Choroid plexus epithelial cell (primary cell): ENCODE measurements at regions not wholly inside any gene's neighbourhood (a gene's known extent, or its start where the extent isn't known, plus 50 kb on each side); places are given as distances from the start of the nearest gene placed in this dataset.
"Not testable (repeated sequence)": the region's sequence is repeated elsewhere in the genome, so short reads cannot be mapped to it uniquely, and the experiment has no call there.

Experiments used
- DNase-seq: peaks from one replicate; pipeline ENCODE4 v3.0.0-alpha.2; 2010; ENCODE audit warnings: low read depth
- H3K4me3 ChIP-seq: 2 replicates; pipeline ENCODE4 v1.5.1; 2011; ENCODE audit warnings: low read depth, mild to moderate bottlenecking, control low read depth, low read length, moderate library complexity
- TF ChIP-seq, protein P1 (sequence below): conservative IDR thresholded peaks from 2 replicates; pipeline ENCODE4 v1.5.1; 2011; ENCODE audit warnings: low read depth, mild to moderate bottlenecking, control low read depth, inconsistent platforms, low read length, moderate library complexity

GRCh38 chr9:40097992-40098391, 742.5 kb downstream of the SPATA31A1 start:
- DNase-seq: peak; percentile 35
- H3K4me3 ChIP-seq: not testable (repeated sequence)

DNA sequence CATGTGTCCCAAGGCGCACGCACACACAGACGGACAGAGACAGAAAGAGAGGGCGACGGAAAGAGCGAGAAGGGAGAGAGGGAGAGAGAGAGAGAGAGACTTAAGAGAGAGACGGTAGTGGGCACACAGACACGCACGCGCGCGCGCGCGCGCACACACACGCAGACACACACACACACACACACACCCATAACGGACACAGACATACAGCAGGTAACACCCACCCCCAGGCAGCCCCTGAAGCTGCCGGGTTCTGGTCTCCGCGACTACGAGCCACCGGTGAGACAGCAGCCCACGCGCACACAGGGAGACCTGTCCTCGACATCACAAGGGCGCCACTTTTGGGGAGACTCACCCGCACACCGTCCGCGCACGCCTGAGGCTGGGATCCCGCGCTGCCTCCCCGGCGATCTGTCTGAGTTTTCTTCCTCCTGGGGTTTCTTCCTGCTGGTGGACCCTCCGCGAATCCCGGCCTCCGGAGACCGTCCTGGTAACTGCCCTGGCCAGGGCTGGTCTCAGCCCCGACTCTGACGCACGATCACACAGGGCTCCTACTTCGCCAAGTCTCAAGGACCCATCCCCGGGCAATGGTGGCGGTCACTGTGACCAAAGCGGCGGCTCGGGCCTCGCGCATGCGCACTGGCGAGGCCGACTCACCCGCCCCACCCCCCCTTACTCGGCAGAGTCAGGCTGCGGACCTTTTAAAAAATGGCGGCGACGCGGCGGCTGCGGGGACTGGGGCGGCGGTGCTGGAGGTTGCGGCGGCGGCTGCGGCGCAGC, 750.7 kb downstream of the SPATA31A1 start:
- peak; percentile 28 for DNase-seq
- peak overlapping the region; percentile 57 for H3K4me3 ChIP-seq

DNA sequence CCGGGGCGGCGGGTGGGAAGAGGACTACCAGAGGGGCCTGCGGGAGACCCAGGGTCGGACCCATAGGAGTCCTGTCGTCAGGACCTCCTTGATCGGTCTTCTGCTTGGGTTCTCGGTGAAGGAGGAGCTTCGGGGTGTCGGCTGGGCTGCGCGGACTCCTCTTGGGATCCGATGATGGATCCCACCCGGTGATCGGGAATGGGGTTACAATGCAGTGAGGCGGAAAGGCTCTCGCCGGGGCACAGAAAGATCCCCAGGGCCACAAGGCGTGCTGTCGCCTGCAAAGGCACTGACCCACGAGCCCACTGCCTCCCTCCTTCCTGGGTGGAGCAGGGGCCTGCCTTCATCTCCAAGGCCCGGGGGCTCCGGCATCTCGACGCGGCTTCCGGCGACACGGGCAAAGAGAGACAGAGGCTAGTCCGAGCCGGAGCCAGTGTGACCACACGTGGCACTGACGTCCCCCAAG, 751.3 kb downstream of the SPATA31A1 start:
- H3K4me3 ChIP-seq: peak overlapping the region; percentile 42
- not testable (repeated sequence) for DNase-seq

GRCh38 chr9:40107251-40107650, 751.8 kb downstream of the SPATA31A1 start:
- not testable (repeated sequence) for DNase-seq, H3K4me3 ChIP-seq

DNA sequence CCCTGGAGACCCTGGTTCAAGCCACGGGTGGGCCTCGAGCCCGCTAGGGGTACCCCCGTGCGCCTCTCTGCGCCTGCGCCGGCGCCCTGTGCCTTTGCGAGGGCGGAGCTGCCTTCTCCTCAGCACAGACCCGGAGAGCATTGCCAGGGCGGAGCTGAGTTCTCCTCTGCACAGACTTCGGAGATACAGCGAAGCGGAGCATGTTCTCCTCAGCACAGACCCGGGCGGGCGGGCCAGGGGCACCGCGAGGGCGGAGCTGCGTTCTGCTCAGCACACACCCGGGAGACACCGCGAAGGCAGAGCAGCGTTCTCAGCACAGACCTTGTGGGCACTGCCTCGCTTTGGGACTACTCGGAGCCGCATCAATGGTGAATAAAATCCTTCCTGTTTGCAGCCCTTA, 753.0 kb downstream of the SPATA31A1 start:
- not testable (repeated sequence) for H3K4me3 ChIP-seq

DNA sequence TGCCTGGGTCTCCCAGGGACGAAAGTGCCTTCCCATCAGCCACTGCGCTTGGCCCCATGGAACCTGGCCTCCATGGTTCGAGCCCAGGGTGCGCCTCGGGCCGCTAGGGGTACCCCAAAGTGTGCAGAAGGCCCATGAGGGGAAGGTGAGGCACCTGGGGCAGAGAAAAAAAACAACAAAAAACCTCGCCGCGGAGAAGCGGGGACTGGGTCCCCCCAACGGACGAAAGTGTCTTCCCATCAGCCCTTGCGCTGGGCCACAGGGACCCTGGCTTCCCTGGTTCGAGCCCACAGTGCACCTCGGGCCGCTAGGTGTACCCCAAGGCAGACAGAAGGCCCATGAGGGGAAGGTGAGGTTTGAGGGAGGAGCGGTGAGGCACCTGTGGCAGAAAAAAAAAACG, 755.3 kb downstream of the SPATA31A1 start:
- not testable (repeated sequence) for H3K4me3 ChIP-seq, DNase-seq

More for the DNA sequence above, 753.0 kb downstream of the SPATA31A1 start:
- not testable (repeated sequence) for DNase-seq

GRCh38 chr9:40111571-40111970, 756.1 kb downstream of the SPATA31A1 start:
- H3K4me3 ChIP-seq, DNase-seq: not testable (repeated sequence)

DNA sequence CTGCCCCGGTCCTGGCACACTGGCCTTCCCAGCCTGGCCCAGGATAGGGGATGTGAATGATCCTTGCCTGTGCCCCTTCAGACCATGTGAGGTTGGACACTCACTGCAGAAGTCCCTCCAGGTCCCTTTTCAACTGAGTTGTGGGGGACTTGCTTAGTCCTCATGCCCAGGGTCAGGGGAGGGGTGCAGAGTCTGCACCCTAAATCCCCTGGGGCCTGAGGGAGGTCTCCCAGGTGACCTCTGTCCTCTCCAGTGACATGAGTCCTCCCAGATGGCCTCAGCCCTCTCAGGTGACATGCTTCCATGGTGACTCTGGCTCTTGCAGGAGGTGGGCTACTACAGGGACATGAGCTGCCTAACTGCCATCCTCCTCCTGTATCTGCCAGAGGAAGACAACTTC, 775.1 kb downstream of the SPATA31A1 start:
- not testable (repeated sequence) for H3K4me3 ChIP-seq, DNase-seq

DNA sequence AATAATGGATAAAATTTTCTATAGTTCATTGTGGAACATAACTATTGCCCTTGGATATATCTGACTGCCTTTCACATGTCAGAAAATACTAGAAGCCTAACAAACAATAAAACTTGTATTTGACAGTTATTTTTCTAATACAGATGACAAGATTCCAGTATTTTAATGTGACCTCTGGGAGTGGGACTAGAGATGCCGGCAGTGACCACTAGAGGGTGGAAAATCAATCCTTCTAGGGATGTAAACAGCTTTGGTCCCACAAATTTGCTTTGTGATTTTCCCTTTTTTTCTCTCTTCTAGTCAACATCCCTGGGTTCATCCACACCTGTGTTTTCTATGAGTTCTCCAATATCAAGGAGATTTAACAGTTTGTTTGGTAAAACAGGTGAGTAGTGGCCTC, 813.7 kb downstream of the SPATA31A1 start:
- not testable (repeated sequence) for DNase-seq, H3K4me3 ChIP-seq

GRCh38 chr9:40173316-40173715, 817.8 kb downstream of the SPATA31A1 start:
- not testable (repeated sequence) for DNase-seq, H3K4me3 ChIP-seq

DNA sequence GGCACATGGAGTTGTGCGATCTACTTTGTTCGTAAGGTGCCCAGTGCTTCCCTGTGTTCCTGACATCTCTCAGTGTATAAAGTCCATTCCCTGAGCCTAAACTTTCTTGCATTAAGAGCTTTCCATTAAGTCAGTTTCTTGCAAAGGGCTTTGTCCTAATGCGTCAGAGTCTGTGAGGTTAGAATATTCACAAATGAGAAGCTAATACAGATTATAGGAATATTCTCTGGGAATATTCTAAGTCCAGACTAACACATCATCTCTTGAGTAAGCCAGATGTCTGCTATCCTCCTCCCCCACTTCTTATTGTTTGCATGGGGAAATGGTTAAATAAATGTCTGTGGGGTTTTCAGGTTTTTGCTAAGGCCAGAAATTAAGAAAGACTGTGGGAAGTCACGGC, 818.6 kb downstream of the SPATA31A1 start:
- not testable (repeated sequence) for H3K4me3 ChIP-seq, DNase-seq

GRCh38 chr9:40177403-40177802, 821.9 kb downstream of the SPATA31A1 start:
- peak; percentile 39 for DNase-seq
- TF ChIP-seq, protein P1, sequence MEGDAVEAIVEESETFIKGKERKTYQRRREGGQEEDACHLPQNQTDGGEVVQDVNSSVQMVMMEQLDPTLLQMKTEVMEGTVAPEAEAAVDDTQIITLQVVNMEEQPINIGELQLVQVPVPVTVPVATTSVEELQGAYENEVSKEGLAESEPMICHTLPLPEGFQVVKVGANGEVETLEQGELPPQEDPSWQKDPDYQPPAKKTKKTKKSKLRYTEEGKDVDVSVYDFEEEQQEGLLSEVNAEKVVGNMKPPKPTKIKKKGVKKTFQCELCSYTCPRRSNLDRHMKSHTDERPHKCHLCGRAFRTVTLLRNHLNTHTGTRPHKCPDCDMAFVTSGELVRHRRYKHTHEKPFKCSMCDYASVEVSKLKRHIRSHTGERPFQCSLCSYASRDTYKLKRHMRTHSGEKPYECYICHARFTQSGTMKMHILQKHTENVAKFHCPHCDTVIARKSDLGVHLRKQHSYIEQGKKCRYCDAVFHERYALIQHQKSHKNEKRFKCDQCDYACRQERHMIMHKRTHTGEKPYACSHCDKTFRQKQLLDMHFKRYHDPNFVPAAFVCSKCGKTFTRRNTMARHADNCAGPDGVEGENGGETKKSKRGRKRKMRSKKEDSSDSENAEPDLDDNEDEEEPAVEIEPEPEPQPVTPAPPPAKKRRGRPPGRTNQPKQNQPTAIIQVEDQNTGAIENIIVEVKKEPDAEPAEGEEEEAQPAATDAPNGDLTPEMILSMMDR: peak; percentile 34
- not testable (repeated sequence) for H3K4me3 ChIP-seq

- H3K4me3 ChIP-seq: not testable (repeated sequence)
These were observed 835.9 kb downstream of the SPATA31A1 start for GRCh38 chr9:40191403-40191802.

GRCh38 chr9:40192162-40192561, 836.7 kb downstream of the SPATA31A1 start:
- not testable (repeated sequence) for H3K4me3 ChIP-seq, DNase-seq

More at GRCh38 chr9:40191403-40191802, 835.9 kb downstream of the SPATA31A1 start:
- DNase-seq: not testable (repeated sequence)

- not testable (repeated sequence) for DNase-seq, H3K4me3 ChIP-seq
These were observed 840.8 kb downstream of the SPATA31A1 start for GRCh38 chr9:40196165-40196714.

DNA sequence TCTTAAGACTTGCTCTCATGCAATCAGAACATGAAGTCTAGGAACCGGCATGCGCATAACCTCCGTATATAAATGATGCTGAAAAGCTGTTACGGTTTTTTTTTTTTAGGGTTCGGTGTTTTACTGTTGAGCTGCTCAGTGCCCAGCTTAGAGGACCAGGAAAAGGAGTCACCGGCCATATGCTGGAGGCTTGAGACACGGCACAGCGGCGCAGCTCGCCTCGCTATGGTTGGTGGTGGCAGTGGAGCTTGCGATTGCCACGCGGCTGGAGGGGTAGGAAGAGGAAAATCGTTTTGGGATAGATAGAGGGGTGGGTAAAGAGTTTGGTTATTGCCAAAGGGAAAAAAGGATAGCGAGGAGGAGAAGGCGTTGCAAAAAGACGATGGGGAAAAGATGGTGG, 841.3 kb downstream of the SPATA31A1 start:
- not testable (repeated sequence) for DNase-seq, H3K4me3 ChIP-seq

DNA sequence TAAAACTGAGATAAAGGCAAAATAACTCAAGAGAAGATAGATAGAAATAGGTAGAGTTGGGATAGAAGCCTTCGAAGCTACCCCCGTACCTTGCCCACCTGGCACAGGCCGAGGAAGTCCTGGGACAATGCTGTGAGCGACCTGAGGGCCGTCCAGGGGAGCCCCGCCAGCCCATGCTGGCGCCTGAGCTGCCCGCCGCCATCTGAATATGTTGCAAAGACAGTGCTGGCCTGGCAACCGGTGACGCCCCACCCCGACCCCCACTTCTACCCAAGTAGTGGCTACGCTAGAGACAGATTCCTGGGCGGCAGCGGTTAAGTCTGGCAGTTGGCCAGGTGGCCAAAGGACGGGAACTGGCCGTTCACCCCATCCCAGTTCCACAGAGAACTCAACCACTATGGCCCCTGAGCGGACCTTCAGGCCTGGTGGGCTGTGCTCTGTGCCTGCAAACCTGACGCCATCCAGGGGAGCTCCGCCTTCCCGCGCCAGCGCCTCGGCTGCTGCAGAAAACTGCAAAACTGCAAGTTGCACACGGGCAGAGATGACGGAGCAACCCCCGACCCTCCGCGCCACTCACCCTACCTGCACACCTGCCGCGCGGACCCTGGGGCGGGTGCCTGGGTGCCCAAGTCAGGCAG, 866.2 kb downstream of the SPATA31A1 start:
- not testable (repeated sequence) for DNase-seq, H3K4me3 ChIP-seq
